GM12878 (cell line): ENCODE measurements at regions not wholly inside any gene's neighbourhood (a gene's known extent, or its start where the extent isn't known, plus 50 kb on each side); places are given as distances from the start of the nearest gene placed in this dataset.

ENCODE experiments used
- ATAC-seq: fragments of 200-7000 bp; cut with Tn5 transposase; 3 replicates; pipeline ENCODE4 v1.9.1; 2020; ENCODE audit warnings: mild to moderate bottlenecking, moderate library complexity
- BruUV-seq: library from RNA; stranded (reverse); fragments of 400-500 nt; replicated peaks from 2 replicates; lab custom pipeline; 2021; lab: Mats Ljungman, UMichigan
- CTCF ChIA-PET: fragments of 300-600 bp; sonication (Branson Sonifier 250); formaldehyde crosslinking; extraction: SDS; loops from one replicate; lab custom pipeline; 2021; ENCODE audit warnings: inconsistent platforms; lab: Yijun Ruan, JAX
- POLR2A ChIA-PET: fragments of 350-600 bp; formaldehyde crosslinking; extraction: SDS; loops from one replicate; lab custom pipeline; 2021; ENCODE audit warnings: inconsistent platforms; lab: Charles Lee
- RAD21 ChIA-PET: fragments of 300-600 bp; sonication (Branson Sonifier 250); formaldehyde crosslinking; loops from one replicate; lab custom pipeline; 2023; ENCODE audit warnings: antibody characterized with exemption; ENCODE audit not compliant: unreplicated experiment; lab: Charles Lee
- SMC1A ChIA-PET: fragments of 300-600 bp; sonication (Branson Sonifier 250); formaldehyde crosslinking; loops from one replicate; lab custom pipeline; 2023; ENCODE audit not compliant: unreplicated experiment, uncharacterized antibody; lab: Charles Lee
- DNase-seq: peaks from one replicate; pipeline ENCODE4 v3.0.0-alpha.2; 2011; ENCODE audit warnings: low read depth, low spot score
- FAIRE-seq: peaks from 3 replicates; lab custom pipeline; 2011; peaks lifted over from hg19 to GRCh38; lab: Jason Lieb, UNC
- H2AFZ ChIP-seq: 2 replicates; pipeline ENCODE4 v1.6.0; 2011; ENCODE audit warnings: low read depth, low read length, control low read depth; ENCODE audit not compliant: control insufficient read depth
- H3K27ac ChIP-seq: 2 replicates; pipeline ENCODE4 v1.5.1; 2011; ENCODE audit warnings: control low read depth; ENCODE audit not compliant: control insufficient read depth, insufficient read depth
- H3K27me3 ChIP-seq, 2 experiments: replicated peaks in 1 of 2; 2 replicates each; pipeline versions ENCODE4 v1.6.0 to v1.6.1; 2011; ENCODE audit warnings: low read length in 1 of 2; ENCODE audit not compliant: control insufficient read depth in 2 of 2, insufficient read depth in 2 of 2
- H3K36me3 ChIP-seq, 2 experiments: 2 replicates each; pipeline ENCODE4 v1.5.1; 2011; ENCODE audit warnings: low read length in 1 of 2; ENCODE audit not compliant: control insufficient read depth in 2 of 2, insufficient read depth in 2 of 2
- H3K4me1 ChIP-seq: 2 replicates; pipeline ENCODE4 v1.6.1; 2011; ENCODE audit warnings: mild to moderate bottlenecking, low read length, moderate library complexity, mixed read lengths; ENCODE audit not compliant: control insufficient read depth, insufficient read depth
- H3K4me2 ChIP-seq: 2 replicates; pipeline ENCODE4 v1.6.0; 2011; ENCODE audit warnings: control low read depth; ENCODE audit not compliant: control insufficient read depth, insufficient read depth
- H3K4me3 ChIP-seq: fragments of 200-600 bp; sonication (generic); 2 replicates; pipeline ENCODE4 v1.5.1; 2016
- H3K79me2 ChIP-seq: 2 replicates; pipeline ENCODE4 v1.6.0; 2011; ENCODE audit warnings: low read length; ENCODE audit not compliant: control insufficient read depth, insufficient read depth
- H3K9ac ChIP-seq: 2 replicates; pipeline ENCODE4 v1.8.0; 2011; ENCODE audit warnings: low read length, control low read depth, mixed read lengths; ENCODE audit not compliant: control insufficient read depth, insufficient read depth
- H3K9me3 ChIP-seq: replicated peaks from 3 replicates; pipeline ENCODE4 v1.5.1; 2011; ENCODE audit warnings: mild to moderate bottlenecking, low read length; ENCODE audit not compliant: control insufficient read depth, insufficient read depth
- H4K20me1 ChIP-seq: 2 replicates; pipeline ENCODE4 v1.6.0; 2011; ENCODE audit not compliant: control insufficient read depth, insufficient read depth
- CREM ChIP-seq: IDR thresholded peaks from 2 replicates; pipeline ENCODE4 v1.6.1; 2014; ENCODE audit warnings: antibody characterized with exemption, low read depth
- ETV6 ChIP-seq, 2 experiments: fragments of 450-650 bp in 1 of 2; IDR thresholded peaks in 1 of 2; conservative IDR thresholded peaks in 1 of 2; 2 replicates each; pipeline ENCODE4 v1.6.1; 2014; ENCODE audit warnings: antibody characterized with exemption in 1 of 2, borderline replicate concordance in 1 of 2, low read depth in 1 of 2, mild to moderate bottlenecking in 1 of 2, moderate library complexity in 1 of 2
- FOXK2 ChIP-seq: fragments of 450-650 bp; IDR thresholded peaks from 2 replicates; pipeline ENCODE4 v1.6.1; 2017; ENCODE audit warnings: mild to moderate bottlenecking, moderate library complexity
- NBN ChIP-seq: fragments of 450-650 bp; IDR thresholded peaks from 2 replicates; pipeline ENCODE4 v1.6.1; 2016
- POLR2A ChIP-seq: IDR thresholded peaks from 2 replicates; pipeline ENCODE4 v1.6.1; 2011; ENCODE audit warnings: low read depth, mild to moderate bottlenecking, low read length
- RAD51 ChIP-seq: fragments of 450-650 bp; IDR thresholded peaks from 2 replicates; pipeline ENCODE4 v1.6.1; 2016; ENCODE audit warnings: moderate library complexity, mild to moderate bottlenecking, inconsistent platforms
- SMAD5 ChIP-seq: IDR thresholded peaks from 2 replicates; pipeline ENCODE4 v1.6.1; 2016; ENCODE audit warnings: antibody characterized with exemption, low read depth
- SREBF1 ChIP-seq: IDR thresholded peaks from 2 replicates; pipeline ENCODE4 v1.6.1; 2012; ENCODE audit warnings: mild to moderate bottlenecking, low read length
- WGBS: methylation state at CpG from one replicate; pipeline ENCODE4 v1.1.6; 2016; ENCODE audit warnings: low lambda C conversion rate; ENCODE audit not compliant: insufficient replicate concordance, insufficient coverage; ENCODE audit errors: missing lambda C conversion rate; 5-methylcytosine and 5-hydroxymethylcytosine counted together
- in situ Hi-C: fragments of 300-500 bp; cut with MboI; formaldehyde crosslinking; loops from 9 replicates; pipeline ENCODE4 v1.14.3; 2018; ENCODE audit warnings: mixed read lengths
- intact Hi-C: fragments of 100-400 bp; cut with micrococcal nuclease; formaldehyde crosslinking; loops from one replicate; pipeline ENCODE4 v1.14.2; 2022; ENCODE audit not compliant: unreplicated experiment
- TF ChIP-seq, protein P1 (sequence below): fragments of 450-650 bp; IDR thresholded peaks from 2 replicates; pipeline ENCODE4 v1.6.1; 2017; ENCODE audit warnings: antibody characterized with exemption, mild to moderate bottlenecking, moderate library complexity
- TF ChIP-seq, protein P2 (sequence below): IDR thresholded peaks from 2 replicates; pipeline ENCODE4 v1.6.1; 2012; ENCODE audit warnings: low read length, inconsistent platforms
- TF ChIP-seq, protein P3 (sequence below): IDR thresholded peaks from 2 replicates; pipeline ENCODE4 v1.6.1; 2012; ENCODE audit warnings: improper control_type of control experiment, low read depth, low read length; ENCODE audit not compliant: insufficient replicate concordance

DNA sequence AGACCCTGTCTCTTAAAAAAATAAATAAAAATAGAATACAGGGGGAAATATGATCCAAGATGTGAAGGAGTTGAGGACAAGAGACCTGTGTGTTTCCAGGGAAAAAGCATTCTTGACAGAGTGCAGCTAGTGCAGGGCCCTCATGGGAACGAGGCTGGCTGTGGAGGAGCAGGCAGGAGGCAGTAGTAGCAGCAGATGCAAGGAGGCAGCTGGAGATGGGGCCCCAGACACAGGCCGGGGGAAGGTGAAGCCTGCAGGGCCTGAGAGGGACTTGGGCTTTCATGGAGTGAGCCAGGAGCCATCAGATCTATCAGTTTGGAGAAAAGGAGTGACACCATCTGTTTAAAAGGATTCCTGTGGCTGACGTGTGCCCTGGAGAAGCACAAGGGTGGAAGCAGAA lies 71.4 kb upstream of the ZNF438 start:
- H2AFZ ChIP-seq = no peak overlapping the region
- DNase-seq = no peak
- intact Hi-C loops (loop anchor here (5.0 kb wide), 1 partner anchor 214 kb away; the partner anchor contains the start of gene ZEB1), in situ Hi-C loops (no loop called here)
- POLR2A ChIA-PET = interaction anchor here (0.9 kb wide), 1 partner anchor 26 kb away, joined by 3 read pairs; no protein-coding TSS in a partner anchor
- CTCF ChIA-PET = interaction anchor here (1.0 to 2.7 kb wide), 2 partner anchors 8 to 14 kb away, joined by 3 to 8 read pairs; no protein-coding TSS in a partner anchor
- H3K9me3 ChIP-seq = no peaks in the 10 kb centered on the region
- H3K4me2 ChIP-seq = no peak overlapping the region
- no peak overlapping the region for H3K4me3 ChIP-seq
- no peaks in the 10 kb centered on the region for H3K27me3 ChIP-seq
- SMC1A ChIA-PET = interaction anchor here (0.6 to 1.4 kb wide), 4 partner anchors 8 to 215 kb away, joined by 3 read pairs; no protein-coding TSS in a partner anchor
- no TSS peak for BruUV-seq
- H3K79me2 ChIP-seq = no peaks in the 10 kb centered on the region
- H3K36me3 ChIP-seq = no peaks in the 10 kb centered on the region
- no peak overlapping the region for H3K27ac ChIP-seq
- no peak for ATAC-seq
- RAD21 ChIA-PET = interaction anchor here (0.6 to 0.9 kb wide), 3 partner anchors 16 to 215 kb away, joined by 3 read pairs; no protein-coding TSS in a partner anchor
- TF ChIP-seq FOXK2 (no peak), NBN (no peak), RAD51 (no peak), SMAD5 (no peak), POLR2A (no peak), CREM (no peak), SREBF1 (no peak), ETV6 (conservative IDR thresholded peaks at IDR 0.05 in 1 of 2, IDR thresholded peaks at IDR 0.05 in 1 of 2; ENCODE audit: borderline replicate concordance in 1 of 2, low read depth in 1 of 2) (no peak)
- TF ChIP-seq, protein P1, sequence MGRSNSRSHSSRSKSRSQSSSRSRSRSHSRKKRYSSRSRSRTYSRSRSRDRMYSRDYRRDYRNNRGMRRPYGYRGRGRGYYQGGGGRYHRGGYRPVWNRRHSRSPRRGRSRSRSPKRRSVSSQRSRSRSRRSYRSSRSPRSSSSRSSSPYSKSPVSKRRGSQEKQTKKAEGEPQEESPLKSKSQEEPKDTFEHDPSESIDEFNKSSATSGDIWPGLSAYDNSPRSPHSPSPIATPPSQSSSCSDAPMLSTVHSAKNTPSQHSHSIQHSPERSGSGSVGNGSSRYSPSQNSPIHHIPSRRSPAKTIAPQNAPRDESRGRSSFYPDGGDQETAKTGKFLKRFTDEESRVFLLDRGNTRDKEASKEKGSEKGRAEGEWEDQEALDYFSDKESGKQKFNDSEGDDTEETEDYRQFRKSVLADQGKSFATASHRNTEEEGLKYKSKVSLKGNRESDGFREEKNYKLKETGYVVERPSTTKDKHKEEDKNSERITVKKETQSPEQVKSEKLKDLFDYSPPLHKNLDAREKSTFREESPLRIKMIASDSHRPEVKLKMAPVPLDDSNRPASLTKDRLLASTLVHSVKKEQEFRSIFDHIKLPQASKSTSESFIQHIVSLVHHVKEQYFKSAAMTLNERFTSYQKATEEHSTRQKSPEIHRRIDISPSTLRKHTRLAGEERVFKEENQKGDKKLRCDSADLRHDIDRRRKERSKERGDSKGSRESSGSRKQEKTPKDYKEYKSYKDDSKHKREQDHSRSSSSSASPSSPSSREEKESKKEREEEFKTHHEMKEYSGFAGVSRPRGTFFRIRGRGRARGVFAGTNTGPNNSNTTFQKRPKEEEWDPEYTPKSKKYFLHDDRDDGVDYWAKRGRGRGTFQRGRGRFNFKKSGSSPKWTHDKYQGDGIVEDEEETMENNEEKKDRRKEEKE = no peak
- TF ChIP-seq, protein P2, sequence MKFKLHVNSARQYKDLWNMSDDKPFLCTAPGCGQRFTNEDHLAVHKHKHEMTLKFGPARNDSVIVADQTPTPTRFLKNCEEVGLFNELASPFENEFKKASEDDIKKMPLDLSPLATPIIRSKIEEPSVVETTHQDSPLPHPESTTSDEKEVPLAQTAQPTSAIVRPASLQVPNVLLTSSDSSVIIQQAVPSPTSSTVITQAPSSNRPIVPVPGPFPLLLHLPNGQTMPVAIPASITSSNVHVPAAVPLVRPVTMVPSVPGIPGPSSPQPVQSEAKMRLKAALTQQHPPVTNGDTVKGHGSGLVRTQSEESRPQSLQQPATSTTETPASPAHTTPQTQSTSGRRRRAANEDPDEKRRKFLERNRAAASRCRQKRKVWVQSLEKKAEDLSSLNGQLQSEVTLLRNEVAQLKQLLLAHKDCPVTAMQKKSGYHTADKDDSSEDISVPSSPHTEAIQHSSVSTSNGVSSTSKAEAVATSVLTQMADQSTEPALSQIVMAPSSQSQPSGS = no peak
- TF ChIP-seq, protein P3, sequence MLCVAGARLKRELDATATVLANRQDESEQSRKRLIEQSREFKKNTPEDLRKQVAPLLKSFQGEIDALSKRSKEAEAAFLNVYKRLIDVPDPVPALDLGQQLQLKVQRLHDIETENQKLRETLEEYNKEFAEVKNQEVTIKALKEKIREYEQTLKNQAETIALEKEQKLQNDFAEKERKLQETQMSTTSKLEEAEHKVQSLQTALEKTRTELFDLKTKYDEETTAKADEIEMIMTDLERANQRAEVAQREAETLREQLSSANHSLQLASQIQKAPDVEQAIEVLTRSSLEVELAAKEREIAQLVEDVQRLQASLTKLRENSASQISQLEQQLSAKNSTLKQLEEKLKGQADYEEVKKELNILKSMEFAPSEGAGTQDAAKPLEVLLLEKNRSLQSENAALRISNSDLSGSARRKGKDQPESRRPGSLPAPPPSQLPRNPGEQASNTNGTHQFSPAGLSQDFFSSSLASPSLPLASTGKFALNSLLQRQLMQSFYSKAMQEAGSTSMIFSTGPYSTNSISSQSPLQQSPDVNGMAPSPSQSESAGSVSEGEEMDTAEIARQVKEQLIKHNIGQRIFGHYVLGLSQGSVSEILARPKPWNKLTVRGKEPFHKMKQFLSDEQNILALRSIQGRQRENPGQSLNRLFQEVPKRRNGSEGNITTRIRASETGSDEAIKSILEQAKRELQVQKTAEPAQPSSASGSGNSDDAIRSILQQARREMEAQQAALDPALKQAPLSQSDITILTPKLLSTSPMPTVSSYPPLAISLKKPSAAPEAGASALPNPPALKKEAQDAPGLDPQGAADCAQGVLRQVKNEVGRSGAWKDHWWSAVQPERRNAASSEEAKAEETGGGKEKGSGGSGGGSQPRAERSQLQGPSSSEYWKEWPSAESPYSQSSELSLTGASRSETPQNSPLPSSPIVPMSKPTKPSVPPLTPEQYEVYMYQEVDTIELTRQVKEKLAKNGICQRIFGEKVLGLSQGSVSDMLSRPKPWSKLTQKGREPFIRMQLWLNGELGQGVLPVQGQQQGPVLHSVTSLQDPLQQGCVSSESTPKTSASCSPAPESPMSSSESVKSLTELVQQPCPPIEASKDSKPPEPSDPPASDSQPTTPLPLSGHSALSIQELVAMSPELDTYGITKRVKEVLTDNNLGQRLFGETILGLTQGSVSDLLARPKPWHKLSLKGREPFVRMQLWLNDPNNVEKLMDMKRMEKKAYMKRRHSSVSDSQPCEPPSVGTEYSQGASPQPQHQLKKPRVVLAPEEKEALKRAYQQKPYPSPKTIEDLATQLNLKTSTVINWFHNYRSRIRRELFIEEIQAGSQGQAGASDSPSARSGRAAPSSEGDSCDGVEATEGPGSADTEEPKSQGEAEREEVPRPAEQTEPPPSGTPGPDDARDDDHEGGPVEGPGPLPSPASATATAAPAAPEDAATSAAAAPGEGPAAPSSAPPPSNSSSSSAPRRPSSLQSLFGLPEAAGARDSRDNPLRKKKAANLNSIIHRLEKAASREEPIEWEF = no peak
- H4K20me1 ChIP-seq = no peaks in the 10 kb centered on the region
- H3K4me1 ChIP-seq = peaks cover 14% of the 10 kb centered on the region
- no peak for FAIRE-seq
- no peak overlapping the region for H3K9ac ChIP-seq
- 85% methylated on average over 3 of the region's 3 CpGs for WGBS
